Loucy (cell line): ENCODE measurements at regions not wholly inside any gene's neighbourhood (a gene's known extent, or its start where the extent isn't known, plus 50 kb on each side); places are given as distances from the start of the nearest gene placed in this dataset.

Experiments used
- H2AFZ ChIP-seq: fragments of 200-600 bp; sonication (generic); 2 replicates; pipeline ENCODE4 v1.6.0; 2016; ENCODE audit warnings: antibody characterized with exemption, mild to moderate bottlenecking, low read length, moderate library complexity
- H3F3A ChIP-seq: fragments of 200-600 bp; 2 replicates; pipeline ENCODE4 v1.6.0; 2016; ENCODE audit warnings: antibody characterized with exemption, low read depth, mild to moderate bottlenecking
- H3K27me3 ChIP-seq: fragments of 200-600 bp; sonication (generic); 2 replicates; pipeline ENCODE4 v1.6.1; 2014; ENCODE audit warnings: low read length, mild to moderate bottlenecking; ENCODE audit not compliant: insufficient read depth, poor library complexity, severe bottlenecking
- H3K36me3 ChIP-seq: fragments of 200-600 bp; sonication (generic); 2 replicates; pipeline ENCODE4 v1.6.1; 2016; ENCODE audit warnings: low read length; ENCODE audit not compliant: insufficient read depth
- H3K4me1 ChIP-seq: fragments of 200-600 bp; sonication (generic); 2 replicates; pipeline ENCODE4 v1.5.1; 2014; ENCODE audit warnings: low read length, mild to moderate bottlenecking; ENCODE audit not compliant: insufficient read depth, poor library complexity, severe bottlenecking
- H3K4me2 ChIP-seq: fragments of 200-600 bp; sonication (generic); 2 replicates; pipeline ENCODE4 v1.6.0; 2014; ENCODE audit warnings: antibody characterized with exemption, low read length, low read depth, mild to moderate bottlenecking; ENCODE audit not compliant: poor library complexity, severe bottlenecking
- H3K4me3 ChIP-seq: fragments of 200-600 bp; sonication (generic); 2 replicates; pipeline ENCODE4 v1.5.1; 2014; ENCODE audit warnings: low read length, mild to moderate bottlenecking, mixed read lengths; ENCODE audit not compliant: poor library complexity, severe bottlenecking
- H3K79me2 ChIP-seq: fragments of 200-600 bp; sonication (generic); 2 replicates; pipeline ENCODE4 v1.6.1; 2014; ENCODE audit warnings: low read length; ENCODE audit not compliant: insufficient read depth
- H3K9ac ChIP-seq: fragments of 200-600 bp; sonication (generic); 2 replicates; pipeline ENCODE4 v1.6.0; 2014; ENCODE audit warnings: mild to moderate bottlenecking, low read depth, low read length, moderate library complexity; ENCODE audit not compliant: poor library complexity, severe bottlenecking
- H3K9me2 ChIP-seq: fragments of 200-600 bp; sonication (generic); replicated peaks from 2 replicates; pipeline ENCODE4 v1.6.1; 2016; ENCODE audit warnings: low read depth, low read length, mixed read lengths
- H3K9me3 ChIP-seq: fragments of 200-600 bp; sonication (generic); 2 replicates; pipeline ENCODE4 v1.6.1; 2014; ENCODE audit warnings: mild to moderate bottlenecking, antibody characterized with exemption, low read length, low read depth; ENCODE audit not compliant: insufficient read depth
- H4K20me1 ChIP-seq: fragments of 200-600 bp; sonication (generic); 2 replicates; pipeline ENCODE4 v1.6.0; 2014; ENCODE audit warnings: antibody characterized with exemption, low read length, mild to moderate bottlenecking; ENCODE audit not compliant: insufficient read depth, poor library complexity, severe bottlenecking
- CTCF ChIP-seq: fragments of 200-600 bp; sonication (generic); conservative IDR thresholded peaks from 2 replicates; pipeline ENCODE4 v1.5.1; 2014; ENCODE audit warnings: mild to moderate bottlenecking, antibody characterized with exemption, low read length
- EZH2phosphoT487 ChIP-seq: fragments of 200-600 bp; IDR thresholded peaks from 2 replicates; pipeline ENCODE4 v1.6.1; 2018; ENCODE audit warnings: antibody characterized with exemption, mild to moderate bottlenecking, moderate library complexity, borderline replicate concordance

- TF ChIP-seq EZH2phosphoT487 = no peak
- H3K4me2 ChIP-seq = no peak overlapping the region
- H3K79me2 ChIP-seq = no peaks in the 10 kb centered on the region
- no peaks in the 10 kb centered on the region for H4K20me1 ChIP-seq
- H3K9me3 ChIP-seq = no peaks in the 10 kb centered on the region
- no peaks in the 10 kb centered on the region for H3F3A ChIP-seq
- H3K36me3 ChIP-seq = no peaks in the 10 kb centered on the region
- H3K9me2 ChIP-seq = no peaks in the 10 kb centered on the region
- no peak overlapping the region for H2AFZ ChIP-seq
- no peaks in the 10 kb centered on the region for H3K27me3 ChIP-seq
- H3K4me1 ChIP-seq = no peaks in the 10 kb centered on the region
- no peak overlapping the region for H3K4me3 ChIP-seq
- H3K9ac ChIP-seq = no peak overlapping the region
Observed at GRCh38 chr9:90469865-90470387, 172.7 kb downstream of the DIRAS2 start.

- H3K36me3 ChIP-seq = no peaks in the 10 kb centered on the region
Observed at GRCh38 chr9:90476058-90476457, 166.6 kb downstream of the DIRAS2 start.

GRCh38 chr9:90477535-90477934 lies 165.1 kb downstream of the DIRAS2 start:
- no peak overlapping the region for H2AFZ ChIP-seq
- no peaks in the 10 kb centered on the region for H3K79me2 ChIP-seq
- no peaks in the 10 kb centered on the region for H4K20me1 ChIP-seq
- H3K9me2 ChIP-seq = no peaks in the 10 kb centered on the region
- H3F3A ChIP-seq = no peaks in the 10 kb centered on the region
- no peaks in the 10 kb centered on the region for H3K9me3 ChIP-seq
- no peak overlapping the region for H3K4me2 ChIP-seq
- no peaks in the 10 kb centered on the region for H3K27me3 ChIP-seq
- no peaks in the 10 kb centered on the region for H3K4me1 ChIP-seq
- H3K9ac ChIP-seq = no peak overlapping the region
- TF ChIP-seq EZH2phosphoT487 (no peak), CTCF (no peak)
- H3K4me3 ChIP-seq = no peak overlapping the region
- H3K36me3 ChIP-seq = no peaks in the 10 kb centered on the region

More at GRCh38 chr9:90476058-90476457, 166.6 kb downstream of the DIRAS2 start:
- no peaks in the 10 kb centered on the region for H3K4me1 ChIP-seq
- no peak overlapping the region for H3K4me3 ChIP-seq
- no peaks in the 10 kb centered on the region for H3K27me3 ChIP-seq
- no peak overlapping the region for H3K4me2 ChIP-seq
- no peaks in the 10 kb centered on the region for H3K9me3 ChIP-seq
- H2AFZ ChIP-seq = no peak overlapping the region
- H3K9ac ChIP-seq = no peak overlapping the region
- no peaks in the 10 kb centered on the region for H3K79me2 ChIP-seq
- H3K9me2 ChIP-seq = no peaks in the 10 kb centered on the region
- no peak for TF ChIP-seq CTCF
- no peak for TF ChIP-seq EZH2phosphoT487
- no peaks in the 10 kb centered on the region for H3F3A ChIP-seq
- H4K20me1 ChIP-seq = no peaks in the 10 kb centered on the region

GRCh38 chr9:90478821-90479220 lies 163.8 kb downstream of the DIRAS2 start:
- Histone ChIP-seq H3F3A (no peaks in the 10 kb centered on the region), H3K27me3 (no peaks in the 10 kb centered on the region), H3K79me2 (no peaks in the 10 kb centered on the region), H3K36me3 (no peaks in the 10 kb centered on the region), H4K20me1 (no peaks in the 10 kb centered on the region), H3K9me2 (no peaks in the 10 kb centered on the region), H2AFZ (no peak overlapping the region), H3K4me2 (no peak overlapping the region), H3K4me1 (no peaks in the 10 kb centered on the region), H3K9me3 (no peaks in the 10 kb centered on the region), H3K4me3 (no peak overlapping the region), H3K9ac (no peak overlapping the region)
- TF ChIP-seq EZH2phosphoT487 (no peak), CTCF (no peak)
